Stimulated activated CD4-positive, alpha-beta T cell treated with anti-CD3 and anti-CD28 coated beads, Interleukin-4, amount 100 ng/mL, for 1 hour (primary cell): ENCODE measurements at regions not wholly inside any gene's neighbourhood (a gene's known extent, or its start where the extent isn't known, plus 50 kb on each side); places are given as distances from the start of the nearest gene placed in this dataset.

Experiments
- DNase-seq: peaks from one replicate; pipeline ENCODE4 v3.0.0-alpha.2; 2020

- no peak for DNase-seq
Observed at GRCh38 chr10:36188080-36188453, 546.0 kb upstream of the FZD8 start.

GRCh38 chr10:36187380-36188079, 545.4 kb upstream of the FZD8 start:
- DNase-seq: no peak

DNA sequence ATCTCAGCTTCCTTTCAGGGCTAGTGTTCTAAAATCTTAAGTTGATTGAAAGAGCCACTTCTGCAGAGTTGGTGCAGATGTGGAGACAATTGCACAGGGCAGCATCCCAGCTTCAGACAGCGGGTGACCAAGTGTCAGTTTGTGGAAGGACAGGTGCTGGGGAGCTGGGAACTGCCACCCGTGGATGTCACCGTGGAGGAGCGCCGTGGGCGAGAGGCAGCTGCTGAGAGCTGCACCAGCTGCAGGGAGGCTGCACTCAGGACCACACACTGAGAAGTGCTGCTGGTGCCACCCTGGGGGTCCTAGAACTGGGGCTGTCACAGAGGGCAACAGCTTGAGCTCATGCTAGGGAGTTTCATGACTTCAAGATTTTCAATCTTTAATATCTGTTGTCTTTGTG, 543.0 kb upstream of the FZD8 start:
- DNase-seq: no peak

DNA sequence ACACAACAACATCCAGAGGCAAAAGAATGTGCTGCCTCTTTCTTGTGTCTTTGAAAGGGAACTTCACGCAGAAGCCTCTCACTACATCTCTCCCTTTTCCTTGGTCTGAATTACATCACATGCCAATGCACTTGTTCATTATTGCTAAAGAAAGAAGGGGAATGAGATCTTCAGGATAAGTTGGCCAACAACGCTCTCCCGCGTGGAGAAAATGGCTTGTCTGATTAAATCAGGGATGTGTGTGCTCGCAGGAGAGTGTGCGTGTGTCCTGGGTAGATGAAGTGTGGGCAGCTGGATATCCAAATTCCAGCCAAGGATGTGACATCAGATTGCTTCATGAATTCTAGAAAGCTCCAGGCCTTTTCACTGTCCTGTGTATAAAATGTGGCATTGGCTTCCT, 541.6 kb upstream of the FZD8 start:
- no peak for DNase-seq

- no peak for DNase-seq
Observed at GRCh38 chr10:36183056-36183455, 541.0 kb upstream of the FZD8 start.

- DNase-seq: no peak
Observed at GRCh38 chr10:36182606-36183005, 540.5 kb upstream of the FZD8 start.

- DNase-seq: no peak
Observed at GRCh38 chr10:36182179-36182566, 540.1 kb upstream of the FZD8 start.

DNA sequence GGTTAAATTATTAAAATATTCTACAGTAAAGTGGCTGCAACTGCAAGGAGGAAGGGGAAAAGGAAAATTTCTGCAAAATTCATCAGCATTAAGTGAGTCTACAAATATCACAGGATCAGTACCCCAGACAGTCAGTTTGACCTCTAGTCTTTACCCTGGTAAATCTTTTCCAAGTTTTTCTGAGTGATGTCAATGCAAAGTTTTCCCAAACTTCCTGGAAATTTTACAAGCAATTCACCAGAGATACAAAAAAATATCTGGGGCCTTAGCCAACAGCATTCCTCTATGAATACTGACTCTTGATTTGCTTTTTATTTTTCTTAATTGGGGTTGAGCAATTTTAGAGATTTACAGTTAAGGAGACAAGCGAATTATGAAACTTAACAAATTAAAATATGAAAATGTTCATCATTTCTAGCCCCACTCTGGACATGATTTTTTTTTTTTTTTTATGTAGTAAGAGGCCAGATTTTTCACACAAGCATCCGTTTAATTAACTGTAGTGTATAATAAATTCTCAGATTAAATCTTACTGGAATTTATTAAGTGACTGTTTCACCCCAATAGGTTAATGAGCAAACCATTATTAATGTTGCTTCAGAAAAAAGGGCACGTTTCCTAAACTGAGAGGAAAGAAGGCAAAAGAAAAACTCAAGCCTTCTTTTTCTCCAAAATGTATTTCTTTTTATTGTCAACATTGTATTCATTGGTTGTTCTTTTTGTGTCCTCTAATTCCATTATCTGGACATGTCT, 539.5 kb upstream of the FZD8 start:
- no peak for DNase-seq

DNA sequence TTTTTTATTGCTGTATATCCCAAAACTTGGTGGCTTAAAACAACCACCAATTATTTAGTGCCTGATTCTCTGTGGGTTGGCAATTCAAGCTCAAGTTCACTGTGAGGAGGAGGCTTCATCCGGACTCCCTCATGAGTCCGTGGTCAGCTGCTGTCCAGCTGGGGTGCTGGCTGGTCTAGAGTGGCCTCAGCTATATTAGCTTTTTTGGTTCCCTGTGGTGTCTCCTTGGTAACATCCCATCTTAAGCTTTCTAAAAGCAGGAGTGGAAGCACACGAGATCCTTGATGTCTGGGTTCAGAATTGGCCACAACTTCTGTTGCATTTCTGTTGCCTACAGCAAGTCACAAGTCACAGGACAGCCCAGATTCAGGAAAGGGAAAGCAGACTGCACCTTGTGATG, 536.5 kb upstream of the FZD8 start:
- no peak for DNase-seq

DNA sequence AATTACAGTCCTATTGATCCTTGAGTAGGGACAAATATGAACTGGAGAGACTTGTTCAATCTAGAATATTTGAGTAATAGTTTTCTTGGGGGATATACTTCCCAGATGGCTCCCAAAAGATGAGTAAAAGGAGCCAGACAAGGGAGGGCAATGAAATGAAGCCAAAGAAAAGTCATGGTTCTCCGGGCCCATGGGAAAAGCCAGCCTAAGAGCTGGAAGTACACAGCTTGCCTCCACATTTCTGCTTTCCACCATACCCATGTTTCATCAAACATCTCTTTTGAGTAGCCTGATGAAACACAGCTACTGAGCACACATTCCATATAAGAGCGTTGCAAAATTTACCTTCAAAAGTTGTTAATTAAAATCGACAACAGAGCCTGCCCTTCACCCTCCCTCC, 535.0 kb upstream of the FZD8 start:
- DNase-seq: no peak

GRCh38 chr10:36175954-36176353, 533.9 kb upstream of the FZD8 start:
- DNase-seq: no peak

- DNase-seq: no peak
Observed at GRCh38 chr10:36173364-36173763, 531.3 kb upstream of the FZD8 start.

DNA sequence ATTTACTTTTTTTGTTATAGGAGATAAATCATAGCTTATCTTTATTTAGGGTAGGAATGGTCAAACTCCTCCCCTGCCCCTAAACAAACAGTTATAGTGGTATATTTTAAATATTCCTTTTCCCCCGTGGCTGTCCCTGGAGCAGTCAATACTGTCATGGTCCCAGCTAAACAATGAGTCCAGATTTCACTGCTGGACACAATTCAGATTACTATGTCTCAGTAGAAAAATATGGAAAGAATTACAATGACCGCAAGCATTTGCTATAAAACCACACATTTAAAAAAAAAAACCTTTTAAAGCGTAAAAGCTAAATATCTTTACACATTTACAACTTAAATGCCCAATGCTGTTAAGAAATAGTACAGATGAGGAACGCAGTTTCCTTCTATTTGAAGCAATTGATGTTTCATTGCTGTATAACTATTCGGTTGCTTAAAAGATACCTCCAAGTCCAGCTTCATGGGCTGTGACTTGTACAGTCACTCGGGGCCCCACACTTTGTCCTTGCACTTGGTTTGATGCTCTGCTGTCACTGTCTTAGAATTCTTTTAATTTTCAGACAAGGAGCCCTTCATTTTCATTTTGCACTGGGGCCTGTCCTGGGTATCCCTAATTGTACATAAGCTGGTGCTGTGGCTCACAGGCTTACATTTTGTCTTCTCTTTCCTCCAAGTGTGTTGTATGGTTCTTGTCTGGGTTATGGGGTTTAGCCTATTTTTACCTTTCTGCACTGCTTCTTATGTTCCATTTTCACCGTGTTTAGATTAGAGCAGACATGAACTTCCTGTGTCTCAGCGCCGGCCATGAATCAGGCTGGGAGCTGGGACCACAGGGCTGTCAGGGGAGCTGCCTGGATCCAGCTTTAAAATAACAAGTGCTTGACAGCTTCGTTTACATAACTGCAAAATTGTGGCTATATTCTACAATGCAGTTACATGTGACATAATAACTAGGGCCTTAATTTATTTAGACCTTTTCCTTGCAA, 530.2 kb upstream of the FZD8 start:
- DNase-seq: no peak

- DNase-seq: no peak
Observed at GRCh38 chr10:36171556-36171952, 529.5 kb upstream of the FZD8 start.

- DNase-seq: no peak
Observed at GRCh38 chr10:36170943-36171501, 528.9 kb upstream of the FZD8 start.

DNA sequence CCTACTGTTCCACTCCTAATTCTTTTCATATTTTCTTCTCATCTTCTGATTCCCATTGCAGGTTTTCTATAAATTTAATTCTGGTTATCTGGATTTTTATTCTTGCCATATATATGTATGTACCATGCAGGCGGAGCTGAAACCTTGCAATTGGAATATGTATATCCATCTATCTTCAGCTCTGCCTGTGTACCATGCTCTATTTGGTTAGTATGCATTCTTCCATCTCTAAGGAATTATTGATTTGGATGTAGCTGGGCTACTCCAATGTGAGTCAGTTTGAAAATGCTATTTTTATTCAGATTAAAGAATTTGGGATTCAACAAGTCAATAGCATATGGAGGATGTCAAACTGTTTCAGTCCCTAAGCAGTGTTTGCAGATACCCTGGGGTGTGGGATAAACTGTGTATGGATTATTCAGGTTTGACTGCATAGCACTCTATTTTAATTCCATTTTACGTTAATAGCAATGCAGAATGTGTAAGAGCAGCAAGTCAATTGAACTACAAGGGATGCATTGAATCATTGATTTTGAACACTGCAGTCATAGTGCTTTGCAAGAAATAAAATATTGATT, 528.1 kb upstream of the FZD8 start:
- no peak for DNase-seq

- DNase-seq: no peak
Observed at GRCh38 chr10:36168777-36169176, 526.7 kb upstream of the FZD8 start.

DNA sequence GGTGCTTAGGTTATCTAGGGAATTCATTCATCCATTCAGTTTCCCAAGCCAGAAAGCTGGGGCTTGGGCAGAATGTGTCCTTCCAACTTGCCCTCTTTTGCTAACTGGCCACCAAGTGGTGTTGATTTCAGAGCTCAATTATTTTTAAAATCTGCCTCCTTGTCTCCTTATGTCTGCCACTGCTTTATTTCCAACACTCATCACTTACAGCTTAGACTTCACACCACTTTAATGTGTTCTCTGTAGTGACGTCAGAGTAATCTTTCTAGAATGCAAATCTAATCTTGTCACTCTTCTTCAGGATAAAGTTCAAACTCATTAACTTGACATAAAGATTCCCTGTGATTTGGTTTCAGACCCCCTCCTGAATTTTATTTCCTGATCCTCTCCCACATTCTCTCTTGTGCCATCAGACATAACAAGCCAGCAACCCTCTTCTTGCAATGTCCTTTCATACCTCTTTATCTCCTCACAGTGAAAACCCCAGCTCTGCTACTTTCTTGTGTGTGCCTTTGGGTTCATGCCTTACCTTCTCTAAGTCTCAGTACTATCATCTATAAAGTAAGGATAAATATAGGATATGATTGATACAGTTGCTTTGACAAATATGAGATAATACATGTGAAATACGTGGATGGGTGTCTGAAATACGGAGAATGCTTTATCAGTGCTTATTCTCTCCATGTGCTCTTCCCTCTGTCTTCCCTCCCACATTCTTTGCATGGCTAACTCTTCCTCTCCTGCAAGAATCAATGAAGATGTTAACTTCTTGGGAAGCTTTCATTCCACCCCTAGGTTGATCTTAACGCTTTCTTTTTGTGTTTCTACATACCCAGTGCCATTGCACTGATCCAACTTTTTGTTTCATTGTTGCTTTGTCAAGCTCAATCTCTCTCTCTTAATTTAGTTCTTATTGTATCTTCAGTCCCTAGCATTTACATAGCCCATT, 522.7 kb upstream of the FZD8 start:
- no peak for DNase-seq

DNA sequence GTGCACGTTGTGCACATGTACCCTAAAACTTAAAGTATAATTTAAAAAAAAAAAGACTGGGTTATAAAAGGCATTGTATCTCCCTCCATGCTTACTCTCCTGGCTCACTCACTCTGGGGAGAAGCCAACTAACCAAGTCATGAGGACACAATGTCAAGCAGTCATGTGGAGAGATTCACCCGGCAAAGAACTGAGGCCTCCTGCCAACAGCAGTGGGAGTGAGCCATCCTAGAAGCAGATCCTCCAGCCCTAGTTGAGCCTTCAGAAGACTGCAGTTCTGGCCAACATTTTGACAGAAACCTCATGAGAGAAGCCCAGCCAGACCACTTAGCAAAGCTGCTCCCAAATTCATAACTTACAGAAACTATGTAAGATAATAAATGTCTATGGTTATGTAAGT, 521.7 kb upstream of the FZD8 start:
- DNase-seq: no peak

DNA sequence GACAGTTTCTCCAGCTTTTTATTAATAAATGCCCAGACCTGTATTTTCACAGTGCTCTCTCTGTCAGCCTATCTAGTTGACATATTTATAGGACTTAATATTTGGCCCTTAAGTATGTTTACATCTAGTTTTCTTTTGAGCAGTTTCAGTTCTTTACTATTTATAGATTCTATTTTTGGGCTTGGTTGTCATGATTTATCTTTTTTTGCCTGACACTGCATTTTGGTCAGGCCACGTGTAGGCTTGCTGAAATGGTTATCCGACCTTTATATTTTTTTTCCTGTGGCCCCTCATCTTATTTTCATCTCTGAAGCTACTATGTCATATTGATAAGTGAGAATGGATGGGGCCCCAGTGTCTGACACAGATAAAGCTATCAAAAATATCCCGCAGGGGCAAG, 515.4 kb upstream of the FZD8 start:
- no peak for DNase-seq

GRCh38 chr10:36148207-36148606, 506.1 kb upstream of the FZD8 start:
- DNase-seq: no peak

GRCh38 chr10:36147529-36147928, 505.4 kb upstream of the FZD8 start:
- no peak for DNase-seq
